Parathyroid adenoma (tissue), 2 donors: ENCODE measurements at regions not wholly inside any gene's neighbourhood (a gene's known extent, or its start where the extent isn't known, plus 50 kb on each side); places are given as distances from the start of the nearest gene placed in this dataset.

Source experiments
- H2AFZ ChIP-seq: fragments of 300-600 bp; sonication (generic); one replicate; pipeline ENCODE4 v1.7.0; 2017; ENCODE audit warnings: antibody characterized with exemption, mild to moderate bottlenecking
- H3K27ac ChIP-seq: fragments of 300-600 bp; sonication (generic); one replicate; pipeline ENCODE4 v1.7.0; 2017
- H3K27me3 ChIP-seq: fragments of 300-600 bp; sonication (generic); one replicate; pipeline ENCODE4 v1.7.0; 2017; ENCODE audit warnings: low read length; ENCODE audit not compliant: control insufficient read depth, insufficient read depth
- H3K36me3 ChIP-seq: fragments of 300-600 bp; sonication (generic); one replicate; pipeline ENCODE4 v1.7.0; 2017; ENCODE audit warnings: low read length; ENCODE audit not compliant: control insufficient read depth, insufficient read depth
- H3K4me1 ChIP-seq: fragments of 300-600 bp; sonication (generic); one replicate; pipeline ENCODE4 v1.7.0; 2017; ENCODE audit warnings: control low read depth
- H3K4me2 ChIP-seq: fragments of 300-600 bp; sonication (generic); one replicate; pipeline ENCODE4 v1.7.0; 2017; ENCODE audit warnings: low read length
- H3K4me3 ChIP-seq: fragments of 300-600 bp; sonication (generic); one replicate; pipeline ENCODE4 v1.7.0; 2017; ENCODE audit warnings: low read depth, low read length
- H3K79me2 ChIP-seq: fragments of 300-600 bp; sonication (generic); one replicate; pipeline ENCODE4 v1.7.0; 2017; ENCODE audit warnings: control low read depth
- H3K9ac ChIP-seq: fragments of 300-600 bp; sonication (generic); one replicate; pipeline ENCODE4 v1.7.0; 2017; ENCODE audit warnings: mild to moderate bottlenecking
- H3K9me3 ChIP-seq: fragments of 300-600 bp; sonication (generic); one replicate; pipeline ENCODE4 v1.7.0; 2017; ENCODE audit warnings: low read length; ENCODE audit not compliant: control insufficient read depth
- CTCF ChIP-seq: fragments of 300-600 bp; sonication (generic); IDR thresholded peaks from one replicate; pipeline ENCODE4 v1.7.0; 2017; ENCODE audit warnings: antibody characterized with exemption, mild to moderate bottlenecking
- donor health status: primary hyperparathyroidism.

- Histone ChIP-seq H2AFZ (no peak overlapping the region), H3K4me1 (no peaks in the 10 kb centered on the region), H3K4me2 (no peak overlapping the region), H3K9ac (no peak overlapping the region), H3K27me3 (no peaks in the 10 kb centered on the region), H3K79me2 (no peaks in the 10 kb centered on the region), H3K4me3 (no peak overlapping the region), H3K36me3 (no peaks in the 10 kb centered on the region), H3K9me3 (no peaks in the 10 kb centered on the region), H3K27ac (no peak overlapping the region)
- TF ChIP-seq CTCF, result no peak
Observed at GRCh38 chr17:15076991-15077663, 188.0 kb downstream of the PMP22 start.

GRCh38 chr17:15051933-15052332 is 213.2 kb downstream of the PMP22 start:
- no peaks in the 10 kb centered on the region for H3K36me3 ChIP-seq
- H2AFZ ChIP-seq, result no peak overlapping the region
- no peak overlapping the region for H3K27ac ChIP-seq
- H3K9me3 ChIP-seq, result no peaks in the 10 kb centered on the region
- H3K79me2 ChIP-seq, result no peaks in the 10 kb centered on the region
- H3K4me2 ChIP-seq, result no peak overlapping the region
- TF ChIP-seq CTCF, result no peak
- no peaks in the 10 kb centered on the region for H3K27me3 ChIP-seq
- H3K4me3 ChIP-seq, result no peak overlapping the region
- no peaks in the 10 kb centered on the region for H3K4me1 ChIP-seq
- H3K9ac ChIP-seq, result no peak overlapping the region

GRCh38 chr17:15049795-15050160 is 215.3 kb downstream of the PMP22 start:
- H3K79me2 ChIP-seq, result no peaks in the 10 kb centered on the region
- H2AFZ ChIP-seq, result no peak overlapping the region
- H3K4me1 ChIP-seq, result no peaks in the 10 kb centered on the region
- H3K9ac ChIP-seq, result no peak overlapping the region
- H3K9me3 ChIP-seq, result no peaks in the 10 kb centered on the region
- H3K27me3 ChIP-seq, result no peaks in the 10 kb centered on the region
- no peak overlapping the region for H3K27ac ChIP-seq
- TF ChIP-seq CTCF, result no peak
- H3K4me3 ChIP-seq, result no peak overlapping the region
- H3K36me3 ChIP-seq, result no peaks in the 10 kb centered on the region
- no peak overlapping the region for H3K4me2 ChIP-seq

- Histone ChIP-seq H3K79me2 (no peaks in the 10 kb centered on the region), H3K9me3 (no peaks in the 10 kb centered on the region), H3K27me3 (no peaks in the 10 kb centered on the region)
Observed at GRCh38 chr17:15048933-15049794, 216.0 kb downstream of the PMP22 start.

More at GRCh38 chr17:15048933-15049794, 216.0 kb downstream of the PMP22 start:
- Histone ChIP-seq H3K9ac (no peak overlapping the region), H3K4me1 (no peaks in the 10 kb centered on the region), H3K27ac (no peak overlapping the region), H3K4me2 (no peak overlapping the region), H3K4me3 (no peak overlapping the region), H3K36me3 (no peaks in the 10 kb centered on the region), H2AFZ (no peak overlapping the region)
- no peak for TF ChIP-seq CTCF
